Dendritic cell treated with granulocyte-macrophage colony-stimulating factor and Interleukin-4, amounts not matched to agents 40 ng/mL and 50 ng/mL, for 4 days (primary cell): ENCODE measurements at regions not wholly inside any gene's neighbourhood (a gene's known extent, or its start where the extent isn't known, plus 50 kb on each side); places are given as distances from the start of the nearest gene placed in this dataset.

ENCODE experiments used
- H3K27ac Mint-ChIP-seq: one replicate; pipeline ENCODE4 v1.8.0; 2022; ENCODE audit warnings: mild to moderate bottlenecking, mixed read lengths
- H3K27me3 Mint-ChIP-seq: one replicate; pipeline ENCODE4 v1.8.0; 2022; ENCODE audit warnings: mild to moderate bottlenecking, mixed read lengths
- H3K36me3 Mint-ChIP-seq: one replicate; pipeline ENCODE4 v1.8.0; 2022; ENCODE audit warnings: low read depth, mixed read lengths
- H3K4me1 Mint-ChIP-seq: one replicate; pipeline ENCODE4 v1.8.0; 2022; ENCODE audit warnings: low read depth, mixed read lengths
- H3K4me3 Mint-ChIP-seq: one replicate; pipeline ENCODE4 v1.8.0; 2022; ENCODE audit warnings: mild to moderate bottlenecking, moderate library complexity, mixed read lengths
- H3K9me3 Mint-ChIP-seq: one replicate; pipeline ENCODE4 v1.8.0; 2022; ENCODE audit warnings: mixed read lengths
- intact Hi-C: fragments of 100-400 bp; cut with micrococcal nuclease; formaldehyde crosslinking; loops from one replicate; pipeline ENCODE4 v1.15.0; 2022

GRCh38 chr2:83475371-83475770 lies 983.7 kb downstream of the SUCLG1 start:
- Mint-ChIP-seq H3K4me1 (no peaks in the 10 kb centered on the region), H3K36me3 (no peaks in the 10 kb centered on the region), H3K27ac (no peak overlapping the region), H3K9me3 (peaks cover 14% of the 10 kb centered on the region), H3K4me3 (no peak overlapping the region), H3K27me3 (no peaks in the 10 kb centered on the region)
- intact Hi-C loops: no loop called here

DNA sequence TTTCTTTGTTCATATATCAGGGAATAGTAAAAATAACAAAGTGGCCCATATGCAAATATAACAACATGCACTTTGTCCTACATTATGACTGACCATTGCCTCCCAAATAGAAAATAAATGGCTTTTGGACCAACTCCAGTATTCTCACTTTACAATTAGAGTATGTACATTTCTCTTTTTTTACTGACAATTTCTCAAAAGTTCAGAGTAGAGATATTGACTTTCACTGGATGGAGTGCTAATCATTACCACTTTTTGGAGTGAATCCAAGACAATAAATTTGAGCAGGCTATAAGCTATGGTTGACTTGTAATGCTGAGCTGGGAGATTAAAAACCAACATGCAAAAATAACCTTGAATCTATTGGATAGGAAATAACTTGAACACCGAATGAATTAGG lies 987.4 kb downstream of the SUCLG1 start:
- Mint-ChIP-seq H3K9me3 (peaks cover 30% of the 10 kb centered on the region), H3K4me1 (no peaks in the 10 kb centered on the region), H3K36me3 (no peaks in the 10 kb centered on the region), H3K27me3 (no peaks in the 10 kb centered on the region), H3K4me3 (no peak overlapping the region), H3K27ac (no peak overlapping the region)
- intact Hi-C loops: no loop called here

DNA sequence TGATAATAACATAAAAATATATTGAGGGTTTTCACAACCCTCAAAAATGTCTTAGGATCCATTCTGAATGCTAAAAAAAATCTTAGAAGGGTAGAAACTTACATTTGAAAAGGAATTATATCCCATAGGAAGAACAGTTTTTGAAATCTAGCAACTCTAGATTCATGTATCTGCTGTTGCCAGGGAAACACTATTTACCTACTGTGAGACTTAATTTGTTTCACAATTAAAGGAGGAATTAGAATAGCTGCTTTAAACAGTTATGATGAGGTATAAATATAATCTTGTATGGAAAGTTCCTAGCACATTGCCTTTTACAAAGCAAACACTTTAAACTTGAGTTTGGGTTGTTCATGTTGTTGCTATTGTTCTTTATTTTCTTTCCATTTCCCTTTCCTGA lies 988.2 kb downstream of the SUCLG1 start:
- Mint-ChIP-seq H3K9me3 (peaks cover 30% of the 10 kb centered on the region), H3K4me3 (no peak overlapping the region), H3K27ac (no peak overlapping the region), H3K4me1 (no peaks in the 10 kb centered on the region), H3K36me3 (no peaks in the 10 kb centered on the region), H3K27me3 (no peaks in the 10 kb centered on the region)
- intact Hi-C loops: no loop called here

GRCh38 chr2:83464444-83464843 lies 994.6 kb downstream of the SUCLG1 start:
- peaks cover 16% of the 10 kb centered on the region for H3K9me3 Mint-ChIP-seq
- intact Hi-C loops: no loop called here
- H3K27me3 Mint-ChIP-seq: no peaks in the 10 kb centered on the region
- no peak overlapping the region for H3K27ac Mint-ChIP-seq
- H3K4me1 Mint-ChIP-seq: no peaks in the 10 kb centered on the region
- H3K36me3 Mint-ChIP-seq: no peaks in the 10 kb centered on the region
- no peak overlapping the region for H3K4me3 Mint-ChIP-seq

DNA sequence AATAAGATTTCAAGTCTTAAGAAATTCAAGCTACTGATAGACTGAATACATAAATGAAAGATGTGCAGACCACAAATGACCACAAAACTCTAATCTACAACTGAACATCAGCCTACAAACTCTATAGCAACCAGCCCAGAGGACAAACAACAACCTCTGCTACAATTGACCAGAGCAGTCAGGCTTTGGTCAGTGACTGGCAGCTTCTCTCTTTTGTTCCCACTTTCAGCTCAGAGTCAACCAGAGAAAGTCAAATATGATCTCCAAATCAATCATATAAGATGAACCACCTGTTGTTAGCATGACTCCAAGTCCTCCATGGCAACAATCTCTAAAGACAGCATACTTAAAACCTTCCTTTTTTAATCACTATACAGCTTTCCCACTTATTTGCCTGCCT lies 996.2 kb downstream of the SUCLG1 start:
- Mint-ChIP-seq H3K27ac (no peak overlapping the region), H3K4me3 (no peak overlapping the region), H3K36me3 (no peaks in the 10 kb centered on the region), H3K9me3 (peaks cover 6% of the 10 kb centered on the region), H3K4me1 (no peaks in the 10 kb centered on the region), H3K27me3 (no peaks in the 10 kb centered on the region)
- intact Hi-C loops: no loop called here

DNA sequence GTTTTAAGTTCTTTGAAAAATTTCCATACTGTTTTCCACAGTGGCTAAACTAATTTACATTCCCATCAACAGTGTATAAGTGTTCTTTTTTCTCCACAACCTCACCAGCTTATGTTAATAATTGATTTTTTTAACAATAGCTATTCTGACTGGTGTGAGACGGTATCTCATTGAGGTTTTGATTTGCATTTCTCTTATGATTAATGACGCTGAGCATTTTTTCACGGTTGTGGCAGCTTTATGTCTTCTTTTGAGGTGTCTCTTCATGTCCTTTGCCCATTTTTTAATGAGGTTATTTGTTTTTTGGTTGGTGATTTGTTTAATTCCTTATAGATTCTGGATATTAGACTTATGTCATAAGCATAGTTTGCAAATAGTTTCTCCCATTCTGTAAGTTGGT lies 997.9 kb downstream of the SUCLG1 start:
- Mint-ChIP-seq H3K4me3 (no peak overlapping the region), H3K27ac (no peak overlapping the region), H3K36me3 (no peaks in the 10 kb centered on the region), H3K27me3 (no peaks in the 10 kb centered on the region), H3K9me3 (no peaks in the 10 kb centered on the region), H3K4me1 (no peaks in the 10 kb centered on the region)
- intact Hi-C loops: no loop called here

DNA sequence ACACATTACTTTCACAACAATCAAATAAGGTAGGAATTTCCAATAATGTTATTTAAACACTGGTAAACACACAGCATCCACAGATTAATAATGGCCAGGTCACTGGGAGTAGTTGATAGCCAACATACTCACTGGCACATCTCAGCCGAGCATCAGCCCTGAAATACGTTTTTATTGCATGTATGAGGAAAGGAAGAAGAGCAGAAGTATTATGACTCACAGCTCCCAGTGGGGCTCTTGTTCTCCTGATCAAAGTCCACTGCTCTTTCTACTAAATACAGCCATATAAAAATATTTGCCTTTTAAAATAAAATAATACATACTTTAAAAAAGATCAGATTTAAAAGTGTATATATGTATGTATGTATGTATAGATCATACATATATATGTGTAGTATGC lies 999.6 kb downstream of the SUCLG1 start:
- Mint-ChIP-seq H3K27me3 (no peaks in the 10 kb centered on the region), H3K36me3 (no peaks in the 10 kb centered on the region), H3K4me1 (no peaks in the 10 kb centered on the region), H3K4me3 (no peak overlapping the region), H3K9me3 (no peaks in the 10 kb centered on the region), H3K27ac (no peak overlapping the region)
- intact Hi-C loops: no loop called here

DNA sequence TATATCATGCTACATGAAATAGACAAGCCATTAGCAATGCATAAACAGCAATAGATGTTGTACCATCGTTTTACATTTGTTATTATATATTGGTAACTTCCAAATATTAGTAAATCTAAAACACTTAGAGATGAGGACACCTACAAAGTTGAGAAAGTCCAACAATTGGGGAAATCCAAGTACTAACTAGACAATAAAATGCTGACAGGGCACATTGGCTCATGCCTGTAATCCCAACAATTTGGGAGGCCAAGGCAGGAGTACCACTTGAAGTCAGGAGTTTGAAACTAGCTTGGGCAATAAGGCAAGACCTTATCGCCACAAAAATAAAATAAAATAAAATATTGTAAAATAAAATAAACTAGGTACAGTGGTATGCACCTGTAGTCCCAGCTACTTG lies 1023.1 kb downstream of the SUCLG1 start:
- intact Hi-C loops: no loop called here
- H3K36me3 Mint-ChIP-seq: no peaks in the 10 kb centered on the region

GRCh38 chr2:83420993-83421392 lies 1038.1 kb downstream of the SUCLG1 start:
- intact Hi-C loops: no loop called here
- Mint-ChIP-seq H3K4me1 (no peaks in the 10 kb centered on the region), H3K9me3 (peaks cover 52% of the 10 kb centered on the region), H3K27me3 (no peaks in the 10 kb centered on the region), H3K36me3 (no peaks in the 10 kb centered on the region), H3K27ac (no peak overlapping the region), H3K4me3 (no peak overlapping the region)

More for the DNA sequence above, 1023.1 kb downstream of the SUCLG1 start:
- no peak overlapping the region for H3K27ac Mint-ChIP-seq
- H3K9me3 Mint-ChIP-seq: peaks cover 9% of the 10 kb centered on the region
- no peak overlapping the region for H3K4me3 Mint-ChIP-seq
- no peaks in the 10 kb centered on the region for H3K4me1 Mint-ChIP-seq
- no peaks in the 10 kb centered on the region for H3K27me3 Mint-ChIP-seq

DNA sequence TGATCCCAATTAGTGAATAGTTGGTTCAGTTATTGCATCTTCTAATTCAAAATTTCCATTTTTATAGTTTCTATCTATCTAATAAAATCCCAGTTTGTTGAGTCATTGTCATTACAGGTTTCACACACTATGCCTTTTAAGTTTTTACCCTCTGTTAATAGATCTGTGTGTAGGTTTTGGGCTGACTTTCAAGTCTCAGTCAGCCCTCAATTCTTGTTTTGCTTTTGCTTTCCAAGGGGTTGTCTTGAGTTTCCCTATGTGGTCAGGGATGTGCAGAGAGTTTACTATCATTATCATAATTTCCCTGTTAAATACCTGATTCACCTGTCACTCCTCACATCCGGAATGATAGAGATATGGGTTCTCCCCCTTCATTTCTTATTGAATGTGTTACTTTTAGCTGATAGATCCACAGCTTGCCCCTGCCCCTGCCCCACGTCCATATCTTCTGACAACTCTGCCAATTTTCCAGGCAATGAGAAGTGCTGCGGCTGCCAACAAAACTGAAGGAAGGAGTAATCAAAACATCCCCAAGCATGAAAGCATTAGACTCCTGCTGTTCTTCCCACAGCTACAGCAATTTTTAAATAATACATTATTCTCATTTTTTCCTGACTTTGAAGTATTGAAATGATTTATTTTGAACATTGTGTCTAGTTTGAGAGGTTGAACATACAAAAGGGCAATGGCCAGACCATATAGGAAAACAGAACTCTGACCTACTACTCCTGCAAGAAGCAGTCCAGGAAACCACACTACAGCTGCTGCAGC lies 1064.8 kb downstream of the SUCLG1 start:
- H3K36me3 Mint-ChIP-seq: no peaks in the 10 kb centered on the region
- no peak overlapping the region for H3K4me3 Mint-ChIP-seq
- H3K27me3 Mint-ChIP-seq: no peaks in the 10 kb centered on the region
- H3K9me3 Mint-ChIP-seq: no peaks in the 10 kb centered on the region
- no peak overlapping the region for H3K27ac Mint-ChIP-seq
- H3K4me1 Mint-ChIP-seq: no peaks in the 10 kb centered on the region
- intact Hi-C loops: no loop called here

DNA sequence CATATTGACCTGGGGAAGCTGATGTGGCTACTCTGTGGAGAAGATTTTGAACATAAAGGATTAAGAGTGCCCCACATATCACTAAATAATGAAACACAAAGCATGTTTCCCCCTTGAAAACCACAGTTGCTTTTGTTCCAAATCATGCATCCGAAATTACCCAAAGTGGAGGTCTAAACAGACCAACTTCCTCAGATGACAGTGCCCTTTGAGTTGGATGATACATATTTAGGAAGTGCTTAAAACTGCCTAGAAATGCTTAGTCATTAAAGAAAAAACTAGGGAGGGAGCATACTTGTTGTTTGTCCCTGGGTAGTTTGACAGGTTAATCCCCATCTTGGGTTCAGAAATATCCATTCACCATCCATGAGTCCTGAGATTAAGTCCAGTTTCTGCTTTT lies 1070.3 kb downstream of the SUCLG1 start:
- H3K27me3 Mint-ChIP-seq: no peaks in the 10 kb centered on the region
- H3K27ac Mint-ChIP-seq: no peak overlapping the region
- H3K36me3 Mint-ChIP-seq: no peaks in the 10 kb centered on the region
- no peaks in the 10 kb centered on the region for H3K4me1 Mint-ChIP-seq
- no peak overlapping the region for H3K4me3 Mint-ChIP-seq
- intact Hi-C loops: no loop called here
- no peaks in the 10 kb centered on the region for H3K9me3 Mint-ChIP-seq

GRCh38 chr2:83386549-83386948 lies 1072.5 kb downstream of the SUCLG1 start:
- Mint-ChIP-seq H3K9me3 (peaks cover 17% of the 10 kb centered on the region), H3K4me3 (no peak overlapping the region), H3K36me3 (no peaks in the 10 kb centered on the region), H3K4me1 (no peaks in the 10 kb centered on the region), H3K27ac (no peak overlapping the region), H3K27me3 (no peaks in the 10 kb centered on the region)
- intact Hi-C loops: no loop called here

- H3K4me3 Mint-ChIP-seq: no peak overlapping the region
- intact Hi-C loops: no loop called here
Measured at GRCh38 chr2:83378921-83379320, 1080.2 kb downstream of the SUCLG1 start.

DNA sequence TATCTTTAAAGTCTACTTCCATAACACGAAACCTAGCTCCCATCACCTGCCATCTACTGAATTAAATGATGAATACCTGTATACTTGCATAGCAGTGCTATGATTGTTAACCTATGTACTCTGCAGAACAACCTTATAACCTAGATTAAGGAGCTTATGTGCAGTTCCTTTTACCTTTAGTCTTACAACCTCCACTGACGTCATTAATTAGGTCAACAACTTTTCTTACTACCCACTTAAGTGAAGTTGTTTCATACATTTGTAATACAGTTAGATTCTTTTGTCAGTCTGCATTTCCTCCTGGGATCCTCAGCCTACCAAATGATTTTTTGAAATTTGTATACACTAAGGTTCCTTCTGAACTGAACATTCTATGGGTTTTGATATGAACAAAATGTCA lies 1082.3 kb downstream of the SUCLG1 start:
- intact Hi-C loops: no loop called here
- no peak overlapping the region for H3K4me3 Mint-ChIP-seq
- no peaks in the 10 kb centered on the region for H3K36me3 Mint-ChIP-seq
- no peaks in the 10 kb centered on the region for H3K4me1 Mint-ChIP-seq
- H3K27me3 Mint-ChIP-seq: no peaks in the 10 kb centered on the region
- peaks cover 28% of the 10 kb centered on the region for H3K9me3 Mint-ChIP-seq
- H3K27ac Mint-ChIP-seq: no peak overlapping the region

More at GRCh38 chr2:83378921-83379320, 1080.2 kb downstream of the SUCLG1 start:
- Mint-ChIP-seq H3K27me3 (no peaks in the 10 kb centered on the region), H3K36me3 (no peaks in the 10 kb centered on the region), H3K9me3 (peaks cover 44% of the 10 kb centered on the region), H3K27ac (no peak overlapping the region), H3K4me1 (no peaks in the 10 kb centered on the region)

DNA sequence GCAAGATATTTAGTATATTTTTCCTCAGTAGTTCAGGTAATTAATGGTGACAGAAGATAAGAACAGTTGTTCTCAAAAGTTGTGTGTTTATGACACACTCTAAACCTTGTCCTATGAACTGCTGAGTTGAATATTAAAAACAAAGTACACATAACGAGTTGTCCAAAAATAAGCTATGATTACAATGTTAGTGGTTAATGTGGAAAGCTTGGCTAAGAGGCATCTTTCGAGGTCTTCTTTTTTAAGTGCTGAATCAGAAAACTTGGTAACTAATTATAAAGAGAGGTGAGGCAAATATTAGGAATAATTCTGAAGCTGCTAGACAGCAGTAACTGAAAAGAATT lies 1088.7 kb downstream of the SUCLG1 start:
- H3K9me3 Mint-ChIP-seq: no peaks in the 10 kb centered on the region
- no peak overlapping the region for H3K4me3 Mint-ChIP-seq
- intact Hi-C loops: no loop called here
- no peaks in the 10 kb centered on the region for H3K36me3 Mint-ChIP-seq
- H3K4me1 Mint-ChIP-seq: no peaks in the 10 kb centered on the region
- no peak overlapping the region for H3K27ac Mint-ChIP-seq
- H3K27me3 Mint-ChIP-seq: no peaks in the 10 kb centered on the region
